ENCODE measurements at regions not wholly inside any gene's neighbourhood (a gene's known extent, or its start where the extent isn't known, plus 50 kb on each side); places are given as distances from the start of the nearest gene placed in this dataset.

DNA sequence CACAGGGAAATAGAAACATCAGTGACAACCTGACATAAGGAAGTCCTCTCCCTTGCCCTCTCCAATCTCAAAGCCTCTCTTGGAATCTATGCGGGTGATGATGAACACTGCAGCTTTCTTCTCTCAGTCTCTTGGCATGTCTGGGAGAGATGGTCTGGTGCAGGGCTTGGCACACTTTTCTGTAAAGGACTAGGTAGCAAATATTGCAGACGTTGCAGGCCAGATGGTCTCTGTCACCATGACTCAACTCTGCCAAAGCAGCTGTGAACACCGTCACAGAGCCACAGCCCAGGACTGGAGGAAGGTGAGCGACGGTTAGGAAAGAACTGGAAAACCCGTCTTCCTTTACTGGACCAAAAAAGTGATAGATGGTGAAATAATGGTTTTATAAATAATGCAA, 591.0 kb upstream of the TMEM132C start:
- Mint-ChIP-seq H3K4me3 (no peak overlapping the region), H3K9me3 (no peaks in the 10 kb centered on the region), H3K36me3 (no peaks in the 10 kb centered on the region), H3K4me1 (no peaks in the 10 kb centered on the region), H3K27me3 (ENCODE audit: low read depth) (no peaks in the 10 kb centered on the region), H3K27ac (no peak overlapping the region)
- TF ChIP-seq, protein P1, sequence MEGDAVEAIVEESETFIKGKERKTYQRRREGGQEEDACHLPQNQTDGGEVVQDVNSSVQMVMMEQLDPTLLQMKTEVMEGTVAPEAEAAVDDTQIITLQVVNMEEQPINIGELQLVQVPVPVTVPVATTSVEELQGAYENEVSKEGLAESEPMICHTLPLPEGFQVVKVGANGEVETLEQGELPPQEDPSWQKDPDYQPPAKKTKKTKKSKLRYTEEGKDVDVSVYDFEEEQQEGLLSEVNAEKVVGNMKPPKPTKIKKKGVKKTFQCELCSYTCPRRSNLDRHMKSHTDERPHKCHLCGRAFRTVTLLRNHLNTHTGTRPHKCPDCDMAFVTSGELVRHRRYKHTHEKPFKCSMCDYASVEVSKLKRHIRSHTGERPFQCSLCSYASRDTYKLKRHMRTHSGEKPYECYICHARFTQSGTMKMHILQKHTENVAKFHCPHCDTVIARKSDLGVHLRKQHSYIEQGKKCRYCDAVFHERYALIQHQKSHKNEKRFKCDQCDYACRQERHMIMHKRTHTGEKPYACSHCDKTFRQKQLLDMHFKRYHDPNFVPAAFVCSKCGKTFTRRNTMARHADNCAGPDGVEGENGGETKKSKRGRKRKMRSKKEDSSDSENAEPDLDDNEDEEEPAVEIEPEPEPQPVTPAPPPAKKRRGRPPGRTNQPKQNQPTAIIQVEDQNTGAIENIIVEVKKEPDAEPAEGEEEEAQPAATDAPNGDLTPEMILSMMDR (IDR thresholded peaks at IDR 0.05; ENCODE audit: unreplicated experiment), result no peak
- no peak for DNase-seq (ENCODE audit: low spot score in 2 of 2, unreplicated experiment in 2 of 2)

DNA sequence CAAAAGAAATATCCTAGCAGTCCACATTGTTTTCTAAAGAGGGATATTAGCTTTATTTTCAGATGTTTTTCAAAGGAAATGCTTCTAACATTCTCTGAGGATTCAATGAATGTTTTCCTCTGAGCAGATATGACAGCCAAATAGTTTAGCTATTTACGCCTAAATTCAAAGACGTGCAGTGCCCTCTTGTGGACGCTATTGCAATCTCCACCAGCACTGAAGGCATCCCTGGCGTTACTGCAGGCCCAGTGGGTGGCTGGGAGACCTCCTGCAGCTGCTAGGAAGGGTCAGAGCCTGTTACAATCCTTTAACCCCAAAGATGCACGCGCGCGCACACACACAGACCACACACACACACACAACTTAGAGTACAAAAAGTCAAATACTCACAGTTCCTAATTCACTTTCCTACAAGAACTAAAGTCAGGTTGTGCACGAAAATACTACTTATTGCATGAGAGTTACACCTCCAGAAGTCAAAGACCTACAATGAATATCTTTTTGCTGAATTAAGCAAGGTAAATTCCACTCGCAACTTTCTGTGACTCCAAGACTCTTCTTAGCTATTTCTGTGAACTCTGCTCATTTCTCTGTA, 589.3 kb upstream of the TMEM132C start:
- Mint-ChIP-seq H3K4me3 (no peak overlapping the region), H3K36me3 (no peaks in the 10 kb centered on the region), H3K27ac (no peak overlapping the region), H3K9me3 (no peaks in the 10 kb centered on the region), H3K4me1 (no peaks in the 10 kb centered on the region), H3K27me3 (ENCODE audit: low read depth) (no peaks in the 10 kb centered on the region)
- TF ChIP-seq, protein P1 (IDR thresholded peaks at IDR 0.05; ENCODE audit: unreplicated experiment), result peak; percentile 68
- peak; percentile 51 to 78 for DNase-seq (ENCODE audit: low spot score in 2 of 2, unreplicated experiment in 2 of 2)

DNA sequence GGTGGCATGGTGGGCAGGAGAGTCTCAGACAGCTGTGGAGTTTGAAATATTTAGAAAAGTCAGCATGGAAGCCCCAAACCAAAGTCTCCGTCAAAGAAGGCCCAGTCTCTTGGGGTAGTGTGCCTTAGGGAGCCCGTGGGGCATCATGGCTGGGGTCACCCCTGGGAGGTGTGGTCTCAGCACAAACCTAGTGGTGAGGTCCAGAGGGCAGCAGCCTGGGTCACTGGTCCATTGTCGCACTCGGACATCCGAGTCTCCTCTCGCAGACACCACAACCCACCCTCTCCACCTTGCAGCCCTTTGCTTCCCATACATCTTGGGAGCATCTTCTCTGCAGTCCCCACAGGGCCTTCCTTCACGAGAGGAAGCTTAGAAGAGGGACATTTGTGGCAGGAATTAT, 588.0 kb upstream of the TMEM132C start:
- TF ChIP-seq, protein P1 (IDR thresholded peaks at IDR 0.05; ENCODE audit: unreplicated experiment), result no peak
- H3K27ac Mint-ChIP-seq, result no peak overlapping the region
- no peaks in the 10 kb centered on the region for H3K36me3 Mint-ChIP-seq
- no peaks in the 10 kb centered on the region for H3K9me3 Mint-ChIP-seq
- no peaks in the 10 kb centered on the region for H3K27me3 Mint-ChIP-seq (ENCODE audit: low read depth)
- no peak for DNase-seq (ENCODE audit: low spot score in 2 of 2, unreplicated experiment in 2 of 2)
- H3K4me3 Mint-ChIP-seq, result no peak overlapping the region
- H3K4me1 Mint-ChIP-seq, result no peaks in the 10 kb centered on the region

DNA sequence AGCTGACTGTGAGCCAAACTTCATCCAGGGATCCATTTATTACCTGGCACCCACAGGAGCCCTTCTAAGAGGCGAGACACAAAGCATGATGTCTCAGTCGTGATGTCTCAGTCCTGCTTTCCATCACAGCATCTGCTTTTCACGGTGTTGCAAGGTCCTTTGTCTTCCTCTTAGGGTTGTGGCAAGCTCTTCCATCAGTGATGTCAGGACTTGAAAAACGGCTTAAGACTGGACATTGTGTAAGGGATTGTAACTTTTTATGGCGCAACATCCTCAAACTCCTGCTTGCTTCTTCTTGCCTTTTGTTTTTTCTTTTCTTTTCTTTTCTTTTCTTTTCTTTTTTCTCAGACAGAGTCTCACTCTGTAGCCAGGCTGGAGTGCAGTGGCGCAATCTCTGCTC, 586.5 kb upstream of the TMEM132C start:
- H3K27me3 Mint-ChIP-seq (ENCODE audit: low read depth), result no peaks in the 10 kb centered on the region
- no peaks in the 10 kb centered on the region for H3K4me1 Mint-ChIP-seq
- H3K9me3 Mint-ChIP-seq, result no peaks in the 10 kb centered on the region
- H3K36me3 Mint-ChIP-seq, result no peaks in the 10 kb centered on the region
- TF ChIP-seq, protein P1 (IDR thresholded peaks at IDR 0.05; ENCODE audit: unreplicated experiment), result no peak
- no peak for DNase-seq (ENCODE audit: low spot score in 2 of 2, unreplicated experiment in 2 of 2)
- H3K27ac Mint-ChIP-seq, result no peak overlapping the region
- no peak overlapping the region for H3K4me3 Mint-ChIP-seq

DNA sequence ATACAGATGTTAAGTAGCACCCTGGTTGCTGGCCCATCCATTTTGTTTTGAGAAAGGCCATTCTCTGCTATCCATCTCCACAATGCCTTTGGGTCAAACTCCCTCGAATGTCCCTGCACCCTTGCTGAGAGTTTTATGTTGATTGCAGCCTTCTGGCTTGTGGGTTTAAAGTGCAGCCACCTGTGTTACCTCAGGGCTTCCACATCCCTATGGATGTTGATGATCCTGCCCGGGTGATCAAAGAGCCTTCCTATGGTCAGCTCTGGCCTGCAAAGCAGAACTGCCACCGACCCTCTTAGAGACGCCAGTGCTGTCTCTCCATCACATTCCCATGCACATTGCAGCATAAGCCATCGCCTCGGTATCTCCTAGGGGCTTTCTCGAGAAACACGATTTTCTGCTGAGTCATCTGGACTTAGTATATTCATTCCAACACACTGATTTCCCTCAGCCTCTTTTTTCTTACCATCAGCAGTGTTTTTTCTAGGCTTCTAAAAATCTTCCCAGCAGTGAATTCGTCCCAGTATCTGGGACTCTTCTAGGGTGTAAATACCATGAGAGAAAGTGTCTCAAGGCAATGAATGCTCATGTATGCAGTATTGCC, 585.7 kb upstream of the TMEM132C start:
- Mint-ChIP-seq H3K36me3 (no peaks in the 10 kb centered on the region), H3K4me1 (no peaks in the 10 kb centered on the region), H3K4me3 (no peak overlapping the region), H3K27ac (peak overlapping the region; percentile 3), H3K27me3 (ENCODE audit: low read depth) (no peaks in the 10 kb centered on the region), H3K9me3 (no peaks in the 10 kb centered on the region)
- DNase-seq (ENCODE audit: low spot score in 2 of 2, unreplicated experiment in 2 of 2), result no peak
- TF ChIP-seq, protein P1 (IDR thresholded peaks at IDR 0.05; ENCODE audit: unreplicated experiment), result no peak

Data from mesothelial cell of epicardium (in vitro differentiated cells).